SK-N-SH (cell line): ENCODE measurements at regions not wholly inside any gene's neighbourhood (a gene's known extent, or its start where the extent isn't known, plus 50 kb on each side); places are given as distances from the start of the nearest gene placed in this dataset.

Experiments used
- CTCF ChIA-PET: fragments of 300-600, 350-600 bp; formaldehyde crosslinking; extraction: SDS; loops from one replicate; lab custom pipeline; 2021; lab: Yijun Ruan, JAX
- POLR2A ChIA-PET: fragments of 350-600 bp; sonication (Branson Sonifier 250); formaldehyde crosslinking; extraction: SDS; loops from one replicate; lab custom pipeline; 2020; ENCODE audit warnings: antibody characterized with exemption, inconsistent platforms; lab: Yijun Ruan, JAX
- DNase-seq: peaks from one replicate; pipeline ENCODE4 v3.0.0; 2012
- H2AFZ ChIP-seq: fragments of 200-600 bp; sonication (generic); 2 replicates; pipeline ENCODE4 v1.8.1; 2016; ENCODE audit warnings: antibody characterized with exemption, mild to moderate bottlenecking, low read depth
- H3F3A ChIP-seq: fragments of 200-600 bp; sonication (generic); replicated peaks from 2 replicates; pipeline ENCODE3; 2016; ENCODE audit warnings: antibody characterized with exemption, mild to moderate bottlenecking; ENCODE audit not compliant: insufficient read depth
- H3K27ac ChIP-seq, 2 experiments: fragments of 200-500 bp in 1 of 2; fragments of 200-600 bp in 1 of 2; sonication (Bioruptor generic) in 1 of 2; sonication (generic), shearing (Covaris generic) in 1 of 2; 2 replicates each; pipeline versions ENCODE4 v1.5.1 to v1.6.1; 2014 to 2016; ENCODE audit warnings: low read depth in 2 of 2, inconsistent platforms in 1 of 2, low read length in 1 of 2, mild to moderate bottlenecking in 1 of 2, mixed read lengths in 1 of 2
- H3K27me3 ChIP-seq: fragments of 200-600 bp; sonication (generic), shearing (Covaris generic); 2 replicates; pipeline ENCODE4 v1.6.1; 2016; ENCODE audit warnings: mixed run types; ENCODE audit not compliant: insufficient read depth
- H3K36me3 ChIP-seq, 2 experiments: fragments of 200-500 bp in 1 of 2; fragments of 200-600 bp in 1 of 2; sonication (Bioruptor generic) in 1 of 2; sonication (generic) in 1 of 2; replicated peaks in 1 of 2; 2 replicates each; pipeline versions ENCODE3 to v1.5.1; 2014 to 2016; ENCODE audit warnings: low read length in 1 of 2, mild to moderate bottlenecking in 1 of 2; ENCODE audit not compliant: insufficient read depth in 2 of 2, control insufficient read depth in 1 of 2
- H3K4me1 ChIP-seq, 2 experiments: fragments of 200-500 bp in 1 of 2; fragments of 200-600 bp in 1 of 2; sonication (Bioruptor generic) in 1 of 2; sonication (generic), shearing (Covaris generic) in 1 of 2; 2 replicates each; pipeline versions ENCODE4 v1.5.1 to v1.6.1; 2014 to 2016; ENCODE audit warnings: low read depth in 1 of 2, low read length in 1 of 2, mixed run types in 1 of 2; ENCODE audit not compliant: insufficient read depth in 2 of 2, control insufficient read depth in 1 of 2
- H3K4me2 ChIP-seq: fragments of 200-600 bp; sonication (generic), shearing (Covaris generic); 2 replicates; pipeline ENCODE4 v1.6.1; 2017; ENCODE audit warnings: mixed run types
- H3K4me3 ChIP-seq, 2 experiments: fragments of 200-500 bp in 1 of 2; fragments of 200-600 bp in 1 of 2; sonication (Bioruptor generic) in 1 of 2; sonication (generic), shearing (Covaris generic) in 1 of 2; 2 replicates each; pipeline versions ENCODE4 v1.5.1 to v1.8.1; 2014 to 2016; ENCODE audit warnings: low read depth in 2 of 2, inconsistent platforms in 1 of 2, low read length in 1 of 2, mild to moderate bottlenecking in 1 of 2, mixed read lengths in 1 of 2, moderate library complexity in 1 of 2
- H3K79me2 ChIP-seq: fragments of 200-600 bp; sonication (generic); 2 replicates; pipeline ENCODE4 v1.8.1; 2017; ENCODE audit warnings: mild to moderate bottlenecking; ENCODE audit not compliant: insufficient read depth
- H3K9ac ChIP-seq: fragments of 200-600 bp; sonication (generic); 2 replicates; pipeline ENCODE4 v1.6.1; 2017; ENCODE audit warnings: mixed run types
- H3K9me2 ChIP-seq: fragments of 200-600 bp; sonication (generic); 2 replicates; pipeline ENCODE4 v1.6.1; 2017; ENCODE audit warnings: mixed run types
- H3K9me3 ChIP-seq: fragments of 200-600 bp; sonication (generic); 2 replicates; pipeline ENCODE4 v1.6.1; 2017; ENCODE audit warnings: mixed run types, mild to moderate bottlenecking, moderate library complexity
- H4K20me1 ChIP-seq: fragments of 200-600 bp; sonication (generic); 2 replicates; pipeline ENCODE4 v1.6.1; 2017; ENCODE audit warnings: mild to moderate bottlenecking, mixed run types; ENCODE audit not compliant: insufficient read depth
- CHD2 ChIP-seq: fragments of 150-350 bp; IDR thresholded peaks from 2 replicates; pipeline ENCODE4 v1.6.1; 2018; ENCODE audit warnings: low read length; ENCODE audit not compliant: partially characterized antibody
- ELF1 ChIP-seq: IDR thresholded peaks from 2 replicates; pipeline ENCODE4 v1.4.0; 2012
- EZH2phosphoT487 ChIP-seq: fragments of 200-600 bp; sonication (generic); IDR thresholded peaks from 2 replicates; pipeline ENCODE4 v1.6.1; 2017; ENCODE audit warnings: low read depth, mixed run types, mild to moderate bottlenecking, antibody characterized with exemption, moderate library complexity, borderline replicate concordance
- FOSL2 ChIP-seq: IDR thresholded peaks from 2 replicates; pipeline ENCODE4 v1.4.0; 2012; ENCODE audit warnings: low read depth, mild to moderate bottlenecking, moderate library complexity, borderline replicate concordance
- REST ChIP-seq: IDR thresholded peaks from 2 replicates; pipeline ENCODE4 v1.6.1; 2012; ENCODE audit warnings: mild to moderate bottlenecking, low read depth, low read length, moderate library complexity
- RFX5 ChIP-seq: IDR thresholded peaks from 2 replicates; pipeline ENCODE4 v1.6.1; 2012; ENCODE audit warnings: mild to moderate bottlenecking, improper control_type of control experiment, low read length
- USF1 ChIP-seq: IDR thresholded peaks from 2 replicates; pipeline ENCODE4 v1.4.0; 2012; ENCODE audit warnings: low read depth, borderline replicate concordance
- WGBS: methylation state at CpG from one replicate; pipeline ENCODE4 v1.1.6; 2017; ENCODE audit warnings: low lambda C conversion rate; 5-methylcytosine and 5-hydroxymethylcytosine counted together
- TF ChIP-seq, protein P1 (sequence below): fragments of 200-600 bp; sonication (generic); IDR thresholded peaks from 2 replicates; pipeline ENCODE4 v1.6.1; 2017; ENCODE audit warnings: antibody characterized with exemption, mild to moderate bottlenecking, moderate library complexity

- TF ChIP-seq REST = peak; percentile 85
- TF ChIP-seq RFX5 = no peak
- no peaks in the 10 kb centered on the region for H3K9me3 ChIP-seq
- H3K4me2 ChIP-seq = no peak overlapping the region
- H3K27ac ChIP-seq = no peak overlapping the region
- no peaks in the 10 kb centered on the region for H3K4me1 ChIP-seq
- DNase-seq = no peak
- no peaks in the 10 kb centered on the region for H3K27me3 ChIP-seq
- no peaks in the 10 kb centered on the region for H3K9me2 ChIP-seq
- H3K4me3 ChIP-seq = no peak overlapping the region
- 0% methylated on average over 2 of the region's 2 CpGs for WGBS
- POLR2A ChIA-PET = no interaction called here
- H3K36me3 ChIP-seq = no peaks in the 10 kb centered on the region
- no peaks in the 10 kb centered on the region for H3F3A ChIP-seq
- no peak overlapping the region for H3K9ac ChIP-seq
- H2AFZ ChIP-seq = no peak overlapping the region
- CTCF ChIA-PET = no interaction called here
- H4K20me1 ChIP-seq = no peaks in the 10 kb centered on the region
- H3K79me2 ChIP-seq = no peaks in the 10 kb centered on the region
These were observed 107.9 kb upstream of the MAP3K7 start for GRCh38 chr6:90694802-90695201.

GRCh38 chr6:90691823-90692222 is 105.0 kb upstream of the MAP3K7 start:
- Histone ChIP-seq H3K4me3 (no peak overlapping the region), H3K4me2 (no peak overlapping the region), H3K9me2 (no peaks in the 10 kb centered on the region), H4K20me1 (no peaks in the 10 kb centered on the region), H3K27me3 (no peaks in the 10 kb centered on the region), H3K36me3 (no peaks in the 10 kb centered on the region), H3K9ac (no peak overlapping the region), H3K79me2 (no peaks in the 10 kb centered on the region), H3K9me3 (no peaks in the 10 kb centered on the region), H3K4me1 (no peaks in the 10 kb centered on the region), H2AFZ (no peak overlapping the region), H3F3A (no peaks in the 10 kb centered on the region), H3K27ac (no peak overlapping the region)
- no peak for TF ChIP-seq FOSL2
- TF ChIP-seq, protein P1, sequence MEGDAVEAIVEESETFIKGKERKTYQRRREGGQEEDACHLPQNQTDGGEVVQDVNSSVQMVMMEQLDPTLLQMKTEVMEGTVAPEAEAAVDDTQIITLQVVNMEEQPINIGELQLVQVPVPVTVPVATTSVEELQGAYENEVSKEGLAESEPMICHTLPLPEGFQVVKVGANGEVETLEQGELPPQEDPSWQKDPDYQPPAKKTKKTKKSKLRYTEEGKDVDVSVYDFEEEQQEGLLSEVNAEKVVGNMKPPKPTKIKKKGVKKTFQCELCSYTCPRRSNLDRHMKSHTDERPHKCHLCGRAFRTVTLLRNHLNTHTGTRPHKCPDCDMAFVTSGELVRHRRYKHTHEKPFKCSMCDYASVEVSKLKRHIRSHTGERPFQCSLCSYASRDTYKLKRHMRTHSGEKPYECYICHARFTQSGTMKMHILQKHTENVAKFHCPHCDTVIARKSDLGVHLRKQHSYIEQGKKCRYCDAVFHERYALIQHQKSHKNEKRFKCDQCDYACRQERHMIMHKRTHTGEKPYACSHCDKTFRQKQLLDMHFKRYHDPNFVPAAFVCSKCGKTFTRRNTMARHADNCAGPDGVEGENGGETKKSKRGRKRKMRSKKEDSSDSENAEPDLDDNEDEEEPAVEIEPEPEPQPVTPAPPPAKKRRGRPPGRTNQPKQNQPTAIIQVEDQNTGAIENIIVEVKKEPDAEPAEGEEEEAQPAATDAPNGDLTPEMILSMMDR = peak; percentile 44
- WGBS = 8% methylated on average over 1 of the region's 1 CpG
- POLR2A ChIA-PET = no interaction called here
- no peak for DNase-seq
- CTCF ChIA-PET = no interaction called here

GRCh38 chr6:90689172-90689571 is 102.3 kb upstream of the MAP3K7 start:
- no peak for DNase-seq
- no peak overlapping the region for H3K4me2 ChIP-seq
- H3K9ac ChIP-seq = no peak overlapping the region
- CTCF ChIA-PET = interaction anchor here (0.8 kb wide), 1 partner anchor 22 kb away, joined by 4 read pairs; no protein-coding TSS in a partner anchor
- no peak for TF ChIP-seq USF1
- no peak for TF ChIP-seq EZH2phosphoT487
- TF ChIP-seq RFX5 = no peak
- TF ChIP-seq ELF1 = no peak
- no peak for TF ChIP-seq REST
- TF ChIP-seq CHD2 = no peak
- TF ChIP-seq, all 33 proteins: peak for 0
- Histone ChIP-seq H3F3A (no peaks in the 10 kb centered on the region), H3K4me1 (no peaks in the 10 kb centered on the region), H3K27ac (no peak overlapping the region), H3K36me3 (no peaks in the 10 kb centered on the region), H2AFZ (no peak overlapping the region), H3K27me3 (no peaks in the 10 kb centered on the region), H3K79me2 (no peaks in the 10 kb centered on the region), H3K9me3 (no peaks in the 10 kb centered on the region), H3K4me3 (no peak overlapping the region), H3K9me2 (no peaks in the 10 kb centered on the region), H4K20me1 (no peaks in the 10 kb centered on the region)
- POLR2A ChIA-PET = no interaction called here
